ENCODE measurements at regions not wholly inside any gene's neighbourhood (a gene's known extent, or its start where the extent isn't known, plus 50 kb on each side); places are given as distances from the start of the nearest gene placed in this dataset.

- no peak for DNase-seq
These were observed 61.6 kb downstream of the CCR1 start for GRCh38 chr3:46146548-46146947.

- no peak for DNase-seq
These were observed 62.1 kb downstream of the CCR1 start for GRCh38 chr3:46146021-46146420.

- no peak for DNase-seq
These were observed 63.0 kb downstream of the CCR1 start for GRCh38 chr3:46145147-46145546.

GRCh38 chr3:46143951-46144473, 64.1 kb downstream of the CCR1 start:
- DNase-seq: no peak

- DNase-seq: no peak
These were observed 66.3 kb downstream of the CCR1 start for GRCh38 chr3:46141813-46142212.

GRCh38 chr3:46138581-46138980, 69.5 kb downstream of the CCR1 start:
- DNase-seq: no peak

- DNase-seq: peak; percentile 38
These were observed 72.6 kb downstream of the CCR1 start for GRCh38 chr3:46135475-46135874.

GRCh38 chr3:46133285-46133684, 74.8 kb downstream of the CCR1 start:
- no peak for DNase-seq

- DNase-seq: peak; percentile 24
These were observed 75.5 kb downstream of the CCR1 start for GRCh38 chr3:46132565-46132964.

- DNase-seq: no peak
These were observed 76.1 kb downstream of the CCR1 start for GRCh38 chr3:46131884-46132450.

GRCh38 chr3:46130631-46131310, 77.3 kb downstream of the CCR1 start:
- no peak for DNase-seq

- DNase-seq: no peak
These were observed 78.4 kb downstream of the CCR1 start for GRCh38 chr3:46129588-46130272.

- no peak for DNase-seq
These were observed 80.6 kb downstream of the CCR1 start for GRCh38 chr3:46127503-46127902.

- DNase-seq: no peak
These were observed 83.6 kb downstream of the CCR1 start for GRCh38 chr3:46124216-46125177.

- DNase-seq: no peak
These were observed 84.5 kb downstream of the CCR1 start for GRCh38 chr3:46123646-46124045.

GRCh38 chr3:46122091-46122490, 86.0 kb downstream of the CCR1 start:
- DNase-seq: no peak

GRCh38 chr3:46120983-46121382, 87.1 kb downstream of the CCR1 start:
- no peak for DNase-seq

- DNase-seq: no peak
These were observed 88.2 kb downstream of the CCR1 start for GRCh38 chr3:46119709-46120498.

GRCh38 chr3:46119253-46119652, 88.9 kb downstream of the CCR1 start:
- DNase-seq: no peak

- DNase-seq: no peak
These were observed 89.7 kb upstream of the XCR1 start for GRCh38 chr3:46116996-46117395.

- DNase-seq: no peak
These were observed 87.2 kb upstream of the XCR1 start for GRCh38 chr3:46114323-46114988.

- no peak for DNase-seq
These were observed 86.3 kb upstream of the XCR1 start for GRCh38 chr3:46113608-46114007.

All from CD4-positive, alpha-beta T cell treated with Interleukin-15 for 1 hour (primary cell).